Fibroblast of peridontal ligament (primary cell): ENCODE measurements at regions not wholly inside any gene's neighbourhood (a gene's known extent, or its start where the extent isn't known, plus 50 kb on each side); places are given as distances from the start of the nearest gene placed in this dataset.

Source experiments
- DNase-seq: peaks from one replicate; pipeline ENCODE4 v3.0.0-alpha.2; 2010; ENCODE audit errors: extremely low read depth

GRCh38 chr5:74916831-74917710, 50.9 kb upstream of the FAM169A start:
- peak; percentile 10 for DNase-seq
